PC-9 (cell line): ENCODE measurements at regions not wholly inside any gene's neighbourhood (a gene's known extent, or its start where the extent isn't known, plus 50 kb on each side); places are given as distances from the start of the nearest gene placed in this dataset.

Source experiments
- BruUV-seq: library from RNA; stranded (reverse); fragments of 400-500 nt; replicated peaks from 2 replicates; lab custom pipeline; 2021; lab: Mats Ljungman, UMichigan
- CTCF ChIA-PET: fragments of 300-600 bp; sonication (Branson Sonifier 250); formaldehyde crosslinking; loops from one replicate; lab custom pipeline; 2022; ENCODE audit warnings: antibody characterized with exemption; lab: Charles Lee
- POLR2A ChIA-PET: fragments of 300-600 bp; sonication (Branson Sonifier 250); formaldehyde crosslinking; loops from one replicate; lab custom pipeline; 2022; ENCODE audit warnings: antibody characterized with exemption; ENCODE audit not compliant: unreplicated experiment; lab: Charles Lee
- DNase-seq, 2 experiments: peaks; one replicate each; pipeline versions ENCODE4 v3.0.0 to v3.0.0-alpha.2; 2015 to 2022; ENCODE audit warnings: mixed read lengths in 1 of 2
- H2AFZ ChIP-seq: fragments of 200-600 bp; sonication (generic); 2 replicates; pipeline ENCODE4 v1.8.1; 2017; ENCODE audit warnings: antibody characterized with exemption
- H3F3A ChIP-seq: fragments of 200-600 bp; sonication (generic); 2 replicates; pipeline ENCODE4 v1.8.1; 2017; ENCODE audit warnings: antibody characterized with exemption, mild to moderate bottlenecking, low read depth; ENCODE audit not compliant: insufficient read depth
- H3K27ac ChIP-seq: fragments of 200-600 bp; sonication (generic); 2 replicates; pipeline ENCODE4 v1.6.1; 2016; ENCODE audit warnings: mixed run types
- H3K27me3 ChIP-seq: fragments of 200-600 bp; sonication (generic); 2 replicates; pipeline ENCODE4 v1.6.1; 2016; ENCODE audit warnings: low read depth, mixed run types; ENCODE audit not compliant: insufficient read depth
- H3K36me3 ChIP-seq: fragments of 200-600 bp; sonication (generic); 2 replicates; pipeline ENCODE4 v1.6.1; 2016; ENCODE audit warnings: low read depth, mixed run types
- H3K4me1 ChIP-seq: fragments of 200-600 bp; sonication (generic); replicated peaks from 2 replicates; pipeline ENCODE4 v1.6.1; 2016; ENCODE audit warnings: mixed run types; ENCODE audit not compliant: insufficient read depth
- H3K4me2 ChIP-seq: fragments of 200-600 bp; sonication (generic); 2 replicates; pipeline ENCODE4 v1.6.1; 2017; ENCODE audit warnings: mixed run types
- H3K4me3 ChIP-seq: fragments of 200-600 bp; sonication (generic); 2 replicates; pipeline ENCODE4 v1.6.1; 2016; ENCODE audit warnings: mixed run types
- H3K79me2 ChIP-seq: fragments of 200-600 bp; sonication (generic); 2 replicates; pipeline ENCODE4 v1.6.1; 2017; ENCODE audit warnings: low read depth, mixed run types
- H3K9me2 ChIP-seq: fragments of 200-600 bp; sonication (generic); 2 replicates; pipeline ENCODE4 v1.8.1; 2017; ENCODE audit warnings: mild to moderate bottlenecking; ENCODE audit not compliant: insufficient read depth
- H3K9me3 ChIP-seq: fragments of 200-600 bp; sonication (generic); 2 replicates; pipeline ENCODE4 v1.8.1; 2016; ENCODE audit warnings: low read depth; ENCODE audit not compliant: insufficient read depth
- H4K20me1 ChIP-seq: fragments of 200-600 bp; sonication (generic); 2 replicates; pipeline ENCODE4 v1.8.1; 2017; ENCODE audit not compliant: insufficient read depth
- CTCF ChIP-seq: fragments of 200-600 bp; sonication (generic); conservative IDR thresholded peaks from 2 replicates; pipeline ENCODE4 v1.6.1; 2017; ENCODE audit warnings: mixed run types, antibody characterized with exemption, mild to moderate bottlenecking, moderate library complexity
- EZH2 ChIP-seq: fragments of 200-600 bp; sonication (generic); IDR thresholded peaks from 2 replicates; pipeline ENCODE4 v1.8.0; 2017; ENCODE audit warnings: antibody characterized with exemption, low read depth
- intact Hi-C: fragments of 100-400 bp; cut with micrococcal nuclease; formaldehyde crosslinking; loops from one replicate; pipeline ENCODE4 v1.10.0; 2022; ENCODE audit not compliant: unreplicated experiment

GRCh38 chr4:96486563-96486962 is 646.7 kb downstream of the PDHA2 start:
- POLR2A ChIA-PET = no interaction called here
- Histone ChIP-seq H3K9me2 (no peaks in the 10 kb centered on the region), H3K27me3 (no peaks in the 10 kb centered on the region), H3K4me1 (no peaks in the 10 kb centered on the region), H3K36me3 (no peaks in the 10 kb centered on the region), H2AFZ (no peak overlapping the region), H3K4me2 (no peak overlapping the region), H3K4me3 (no peak overlapping the region), H3K27ac (no peak overlapping the region), H3K79me2 (no peaks in the 10 kb centered on the region), H4K20me1 (no peaks in the 10 kb centered on the region), H3F3A (no peaks in the 10 kb centered on the region), H3K9me3 (no peaks in the 10 kb centered on the region)
- TF ChIP-seq CTCF = no peak
- TF ChIP-seq EZH2 = no peak
- no peak for DNase-seq
- intact Hi-C loops = no loop called here
- BruUV-seq = no TSS peak
- CTCF ChIA-PET = no interaction called here

- H3K27ac ChIP-seq = no peak overlapping the region
- no peak overlapping the region for H3K4me3 ChIP-seq
- H3K4me1 ChIP-seq = no peaks in the 10 kb centered on the region
- TF ChIP-seq CTCF (no peak), EZH2 (no peak)
- no peaks in the 10 kb centered on the region for H3K36me3 ChIP-seq
- ChIA-PET CTCF (no interaction called here), POLR2A (no interaction called here)
- BruUV-seq = no TSS peak
- H3K9me2 ChIP-seq = no peaks in the 10 kb centered on the region
- no peaks in the 10 kb centered on the region for H3K79me2 ChIP-seq
- H4K20me1 ChIP-seq = no peaks in the 10 kb centered on the region
- H3K27me3 ChIP-seq = no peaks in the 10 kb centered on the region
- intact Hi-C loops = no loop called here
- no peak overlapping the region for H3K4me2 ChIP-seq
- H2AFZ ChIP-seq = no peak overlapping the region
- no peaks in the 10 kb centered on the region for H3F3A ChIP-seq
- DNase-seq = no peak
- H3K9me3 ChIP-seq = no peaks in the 10 kb centered on the region
Measured at GRCh38 chr4:96497621-96498020, 657.7 kb downstream of the PDHA2 start.

GRCh38 chr4:96504386-96504785 is 664.5 kb downstream of the PDHA2 start:
- Histone ChIP-seq H3K4me3 (no peak overlapping the region), H3K4me1 (no peaks in the 10 kb centered on the region), H3K79me2 (no peaks in the 10 kb centered on the region), H3K9me3 (no peaks in the 10 kb centered on the region), H4K20me1 (no peaks in the 10 kb centered on the region), H3K9me2 (no peaks in the 10 kb centered on the region), H3K36me3 (no peaks in the 10 kb centered on the region), H3F3A (no peaks in the 10 kb centered on the region), H3K4me2 (no peak overlapping the region), H2AFZ (no peak overlapping the region), H3K27ac (no peak overlapping the region), H3K27me3 (no peaks in the 10 kb centered on the region)
- no TSS peak for BruUV-seq
- DNase-seq = no peak
- intact Hi-C loops = no loop called here
- ChIA-PET POLR2A (no interaction called here), CTCF (no interaction called here)
- TF ChIP-seq CTCF (no peak), EZH2 (no peak)
